HG03432 (cell line): ENCODE measurements at regions not wholly inside any gene's neighbourhood (a gene's known extent, or its start where the extent isn't known, plus 50 kb on each side); places are given as distances from the start of the nearest gene placed in this dataset.

Experiments
- ATAC-seq: cut with Tn5 transposase; IDR thresholded peaks from one replicate; pipeline ENCODE4 v1.9.1; 2021; ENCODE audit warnings: mild to moderate bottlenecking, moderate library complexity; ENCODE audit not compliant: unreplicated experiment

DNA sequence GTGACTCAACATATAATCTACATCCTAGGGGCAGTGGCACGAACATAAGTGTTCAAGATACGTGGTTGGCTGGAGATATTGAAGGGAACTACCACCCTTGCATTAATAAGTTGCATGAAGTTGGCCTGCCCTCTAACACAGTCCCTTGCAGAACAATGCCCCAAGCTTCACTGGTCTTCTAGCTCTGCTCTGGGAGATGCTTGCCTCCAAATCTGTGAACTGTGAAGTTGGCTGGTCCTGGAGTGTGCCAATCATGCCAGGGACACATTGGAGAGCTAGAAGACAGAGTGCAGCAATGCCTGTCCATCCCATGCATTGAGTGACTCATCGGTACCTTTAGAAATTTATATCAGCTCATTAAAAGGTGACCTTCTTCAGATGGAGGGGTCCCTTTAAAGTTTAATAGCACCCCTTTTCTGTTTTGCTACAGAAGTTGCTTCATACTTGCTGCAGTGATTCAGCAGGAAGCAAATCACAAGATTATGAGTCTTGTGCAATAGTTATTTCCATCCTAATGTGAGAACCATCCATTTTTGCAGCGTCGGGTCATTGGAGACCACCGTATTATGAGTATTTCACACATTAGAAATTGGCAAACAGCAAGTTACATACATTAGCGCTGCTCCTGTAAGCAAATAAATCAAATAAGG lies 55.2 kb upstream of the KAZN start:
- no peak for ATAC-seq

GRCh38 chr1:14544319-14544718 lies 54.2 kb upstream of the KAZN start:
- ATAC-seq, result no peak

GRCh38 chr1:14545422-14546025 lies 53.0 kb upstream of the KAZN start:
- no peak for ATAC-seq

DNA sequence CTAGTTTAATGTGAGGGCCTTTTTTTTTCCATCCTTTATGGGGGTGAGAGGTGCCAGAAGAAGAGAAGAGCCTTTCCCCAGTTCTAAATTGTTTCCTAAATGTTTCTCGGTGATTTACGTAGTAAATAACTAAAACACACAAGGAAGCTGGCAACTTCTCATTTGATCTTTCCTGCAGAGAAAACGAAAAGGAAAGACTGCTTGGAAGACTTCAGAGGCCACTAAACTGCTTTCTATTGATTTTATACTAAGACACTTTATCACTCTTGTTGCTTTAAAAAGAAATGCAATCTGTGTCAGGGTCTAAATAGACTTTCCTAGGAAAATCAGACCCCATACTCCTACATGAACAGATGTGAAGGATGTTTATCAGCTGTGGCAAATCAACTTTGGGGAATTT lies 52.1 kb upstream of the KAZN start:
- ATAC-seq, result no peak
